OCI-LY1 (cell line): ENCODE measurements at regions not wholly inside any gene's neighbourhood (a gene's known extent, or its start where the extent isn't known, plus 50 kb on each side); places are given as distances from the start of the nearest gene placed in this dataset.

ENCODE experiments used
- H2AFZ ChIP-seq: fragments of 200-600 bp; sonication (generic), shearing (Covaris generic); 2 replicates; pipeline ENCODE4 v1.6.0; 2014; ENCODE audit warnings: antibody characterized with exemption, mild to moderate bottlenecking, low read length
- H3F3A ChIP-seq: fragments of 200-600 bp; sonication (generic), shearing (Covaris generic); 2 replicates; pipeline ENCODE4 v1.6.0; 2014; ENCODE audit warnings: mild to moderate bottlenecking, antibody characterized with exemption, low read length, moderate library complexity; ENCODE audit not compliant: insufficient read depth
- H3K27ac ChIP-seq: fragments of 200-600 bp; sonication (generic); 2 replicates; pipeline ENCODE4 v1.5.1; 2014; ENCODE audit warnings: low read length, mixed run types, mild to moderate bottlenecking, low read depth; ENCODE audit not compliant: poor library complexity, severe bottlenecking
- H3K27me3 ChIP-seq: fragments of 200-600 bp; sonication (generic); 2 replicates; pipeline ENCODE4 v1.6.0; 2014; ENCODE audit warnings: antibody characterized with exemption, mild to moderate bottlenecking, low read length, moderate library complexity; ENCODE audit not compliant: insufficient read depth
- H3K36me3 ChIP-seq: fragments of 200-600 bp; sonication (generic); 2 replicates; pipeline ENCODE4 v1.6.1; 2014; ENCODE audit warnings: mild to moderate bottlenecking, antibody characterized with exemption, low read length, moderate library complexity, mixed read lengths; ENCODE audit not compliant: insufficient read depth
- H3K4me1 ChIP-seq: fragments of 200-600 bp; sonication (generic); 2 replicates; pipeline ENCODE4 v1.5.1; 2014; ENCODE audit warnings: mild to moderate bottlenecking, low read length, moderate library complexity; ENCODE audit not compliant: insufficient read depth, severe bottlenecking
- H3K4me2 ChIP-seq: fragments of 200-600 bp; sonication (generic), shearing (Covaris generic); 2 replicates; pipeline ENCODE4 v1.6.1; 2014; ENCODE audit warnings: low read length
- H3K4me3 ChIP-seq: fragments of 200-600 bp; sonication (generic); 2 replicates; pipeline ENCODE4 v1.5.1; 2014; ENCODE audit warnings: low read length, low read depth, mild to moderate bottlenecking, mixed read lengths; ENCODE audit not compliant: poor library complexity, severe bottlenecking
- H3K79me2 ChIP-seq: fragments of 200-600 bp; shearing (Covaris generic); 2 replicates; pipeline ENCODE4 v1.6.1; 2016; ENCODE audit warnings: mixed run types, low read length, mixed read lengths; ENCODE audit not compliant: insufficient read depth
- H3K9ac ChIP-seq: fragments of 200-600 bp; sonication (generic), shearing (Covaris generic); 2 replicates; pipeline ENCODE4 v1.6.1; 2014; ENCODE audit warnings: mild to moderate bottlenecking, low read length, mixed read lengths
- H3K9me2 ChIP-seq: fragments of 200-600 bp; sonication (generic), shearing (Covaris generic); 2 replicates; pipeline ENCODE4 v1.6.1; 2014; ENCODE audit warnings: low read depth, mild to moderate bottlenecking, low read length, mixed read lengths
- H3K9me3 ChIP-seq: fragments of 200-600 bp; shearing (Covaris generic); 2 replicates; pipeline ENCODE4 v1.6.1; 2014; ENCODE audit warnings: low read length, mixed read lengths
- H4K20me1 ChIP-seq: fragments of 200-600 bp; sonication (generic), shearing (Covaris generic); 2 replicates; pipeline ENCODE4 v1.6.0; 2016; ENCODE audit warnings: mild to moderate bottlenecking, low read length; ENCODE audit not compliant: insufficient read depth
- EZH2 ChIP-seq: fragments of 200-600 bp; sonication (generic), shearing (Covaris generic); IDR thresholded peaks from 2 replicates; pipeline ENCODE4 v1.8.0; 2017; ENCODE audit warnings: borderline replicate concordance, mixed run types, mild to moderate bottlenecking, antibody characterized with exemption, low read length, moderate library complexity, mixed read lengths
- TF ChIP-seq, protein P1 (sequence below): fragments of 200-600 bp; sonication (generic), shearing (Covaris generic); IDR thresholded peaks from 2 replicates; pipeline ENCODE4 v1.5.1; 2017; ENCODE audit warnings: mild to moderate bottlenecking, antibody characterized with exemption, low read length, moderate library complexity, mixed read lengths

DNA sequence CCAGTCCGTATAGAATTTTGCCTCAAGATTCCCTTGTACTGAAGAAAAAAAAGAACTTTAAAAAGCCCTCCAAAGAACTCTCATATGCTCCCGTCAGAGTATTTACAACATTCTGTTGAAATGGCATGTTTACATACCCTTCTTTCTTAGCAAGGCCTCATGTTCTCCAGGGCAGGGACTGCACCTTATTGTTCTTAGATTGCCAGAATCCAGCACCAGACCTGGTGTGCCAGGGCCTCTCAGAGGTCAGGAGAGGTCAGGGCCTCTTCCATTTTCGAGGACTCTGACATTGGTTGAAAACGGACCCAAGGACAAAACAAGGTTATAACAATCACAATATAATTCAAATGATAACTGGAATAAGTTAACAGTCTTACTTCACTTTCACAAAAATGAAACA, 78.2 kb downstream of the TNP1 start:
- Histone ChIP-seq H3K27me3 (no peaks in the 10 kb centered on the region), H3K36me3 (no peaks in the 10 kb centered on the region), H3K4me1 (no peaks in the 10 kb centered on the region), H3K4me3 (no peak overlapping the region), H3K9ac (no peak overlapping the region), H3K9me3 (no peaks in the 10 kb centered on the region), H4K20me1 (no peaks in the 10 kb centered on the region), H3F3A (no peaks in the 10 kb centered on the region), H3K79me2 (no peaks in the 10 kb centered on the region), H3K27ac (no peak overlapping the region), H3K9me2 (no peaks in the 10 kb centered on the region), H3K4me2 (no peak overlapping the region), H2AFZ (no peak overlapping the region)
- TF ChIP-seq EZH2, result no peak
- TF ChIP-seq, protein P1, sequence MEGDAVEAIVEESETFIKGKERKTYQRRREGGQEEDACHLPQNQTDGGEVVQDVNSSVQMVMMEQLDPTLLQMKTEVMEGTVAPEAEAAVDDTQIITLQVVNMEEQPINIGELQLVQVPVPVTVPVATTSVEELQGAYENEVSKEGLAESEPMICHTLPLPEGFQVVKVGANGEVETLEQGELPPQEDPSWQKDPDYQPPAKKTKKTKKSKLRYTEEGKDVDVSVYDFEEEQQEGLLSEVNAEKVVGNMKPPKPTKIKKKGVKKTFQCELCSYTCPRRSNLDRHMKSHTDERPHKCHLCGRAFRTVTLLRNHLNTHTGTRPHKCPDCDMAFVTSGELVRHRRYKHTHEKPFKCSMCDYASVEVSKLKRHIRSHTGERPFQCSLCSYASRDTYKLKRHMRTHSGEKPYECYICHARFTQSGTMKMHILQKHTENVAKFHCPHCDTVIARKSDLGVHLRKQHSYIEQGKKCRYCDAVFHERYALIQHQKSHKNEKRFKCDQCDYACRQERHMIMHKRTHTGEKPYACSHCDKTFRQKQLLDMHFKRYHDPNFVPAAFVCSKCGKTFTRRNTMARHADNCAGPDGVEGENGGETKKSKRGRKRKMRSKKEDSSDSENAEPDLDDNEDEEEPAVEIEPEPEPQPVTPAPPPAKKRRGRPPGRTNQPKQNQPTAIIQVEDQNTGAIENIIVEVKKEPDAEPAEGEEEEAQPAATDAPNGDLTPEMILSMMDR, result no peak

DNA sequence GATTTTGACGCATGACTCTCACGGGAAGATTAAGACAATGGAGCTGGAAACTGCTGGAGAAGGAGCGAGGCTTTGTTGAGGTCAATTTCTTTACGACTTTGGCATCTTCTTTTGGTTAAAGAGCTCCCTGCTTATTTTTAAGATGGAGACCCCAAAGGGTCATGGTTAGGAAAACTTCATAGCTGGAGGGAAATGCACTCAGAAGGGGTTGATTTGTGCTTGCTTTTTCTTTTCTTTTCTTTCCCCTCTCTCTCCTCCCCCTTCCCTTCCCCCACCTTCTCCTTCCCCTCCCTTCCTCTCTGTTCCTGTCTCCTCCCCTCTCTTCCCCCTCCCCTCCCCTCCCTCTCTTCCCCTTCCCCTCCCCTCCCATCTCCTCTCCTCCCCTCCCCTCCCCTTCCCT, 79.0 kb downstream of the TNP1 start:
- Histone ChIP-seq H3K36me3 (no peaks in the 10 kb centered on the region), H3K4me3 (no peak overlapping the region), H3F3A (no peaks in the 10 kb centered on the region), H3K27ac (no peak overlapping the region), H3K9me3 (no peaks in the 10 kb centered on the region), H3K79me2 (no peaks in the 10 kb centered on the region), H3K27me3 (no peaks in the 10 kb centered on the region), H3K4me1 (no peaks in the 10 kb centered on the region), H4K20me1 (no peaks in the 10 kb centered on the region), H2AFZ (no peak overlapping the region), H3K4me2 (no peak overlapping the region), H3K9me2 (no peaks in the 10 kb centered on the region), H3K9ac (no peak overlapping the region)
- TF ChIP-seq, protein P1, result no peak
- TF ChIP-seq EZH2, result no peak

DNA sequence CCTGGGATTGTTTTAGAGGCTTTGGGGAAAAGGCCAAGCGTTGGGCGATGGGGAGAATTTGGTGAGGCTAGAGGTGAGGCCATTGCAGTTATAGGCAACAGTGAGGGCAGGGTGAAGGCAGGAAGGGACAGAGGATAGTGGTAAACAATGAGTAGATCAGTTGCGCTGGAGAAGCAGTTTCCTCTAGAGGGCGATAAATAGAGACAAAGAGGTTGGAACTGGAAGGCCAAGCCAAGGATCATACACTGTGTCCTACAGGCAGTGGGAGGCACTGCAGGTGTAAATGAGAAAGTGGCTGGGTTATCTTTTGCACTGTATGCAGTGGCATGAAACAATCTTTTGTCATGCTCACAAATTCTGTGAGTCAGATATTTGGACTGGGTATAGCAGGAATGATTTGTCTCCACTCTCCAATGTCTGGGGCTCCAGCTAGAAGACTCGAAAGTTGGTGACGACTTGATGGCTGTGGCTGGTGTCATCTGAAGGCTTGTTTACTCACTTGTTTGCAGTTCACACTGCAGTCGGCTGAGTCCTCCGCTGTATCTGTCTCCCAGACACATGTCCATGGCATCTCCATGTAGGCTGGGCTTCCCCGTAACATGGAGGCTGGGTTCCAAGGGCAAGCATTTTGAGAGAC, 82.1 kb downstream of the TNP1 start:
- Histone ChIP-seq H3K9me3 (no peaks in the 10 kb centered on the region), H3K36me3 (no peaks in the 10 kb centered on the region), H3K27ac (no peak overlapping the region), H3K27me3 (no peaks in the 10 kb centered on the region), H3K4me2 (no peak overlapping the region), H3K9ac (no peak overlapping the region), H2AFZ (no peak overlapping the region), H3K4me1 (no peaks in the 10 kb centered on the region), H3K4me3 (no peak overlapping the region), H3K79me2 (no peaks in the 10 kb centered on the region), H3F3A (no peaks in the 10 kb centered on the region), H4K20me1 (no peaks in the 10 kb centered on the region), H3K9me2 (no peaks in the 10 kb centered on the region)
- no peak for TF ChIP-seq EZH2
- TF ChIP-seq, protein P1, result peak; percentile 85
